K562 (cell line): ENCODE measurements at regions not wholly inside any gene's neighbourhood (a gene's known extent, or its start where the extent isn't known, plus 50 kb on each side); places are given as distances from the start of the nearest gene placed in this dataset.

Experiments
- CCNT2 ChIP-seq: IDR thresholded peaks from 2 replicates; pipeline ENCODE4 v1.6.1; 2011; ENCODE audit warnings: borderline replicate concordance, low read depth, mild to moderate bottlenecking, moderate library complexity, mixed read lengths, low read length; ENCODE audit not compliant: insufficient read length; ENCODE audit errors: extremely low read depth
- KAT2B ChIP-seq: IDR thresholded peaks from one replicate; pipeline ENCODE4 v1.6.1; 2012; ENCODE audit warnings: low read depth, mild to moderate bottlenecking, control low read depth, inconsistent platforms, low read length, moderate library complexity
- PATZ1 ChIP-seq: fragments of 250-450 bp; sonication (Bioruptor Pico); IDR thresholded peaks from 2 replicates; pipeline ENCODE4 v1.5.0; 2020; ENCODE audit warnings: mild to moderate bottlenecking, borderline replicate concordance

GRCh38 chr16:5758281-5758680, 660.7 kb upstream of the EEF2KMT start:
- no peak for TF ChIP-seq KAT2B
- no peak for TF ChIP-seq PATZ1
- no peak for TF ChIP-seq CCNT2
